Activated T-cell treated with anti-CD3 and anti-CD28 coated beads for 4 hours (primary cell): ENCODE measurements at regions not wholly inside any gene's neighbourhood (a gene's known extent, or its start where the extent isn't known, plus 50 kb on each side); places are given as distances from the start of the nearest gene placed in this dataset.

ENCODE experiments used
- DNase-seq: peaks from one replicate; pipeline ENCODE4 v3.0.0-alpha.2; 2020

- no peak for DNase-seq
These were observed 143.1 kb upstream of the PELI1 start for GRCh38 chr2:64287202-64287740.

GRCh38 chr2:64288321-64289193 is 144.3 kb upstream of the PELI1 start:
- no peak for DNase-seq

GRCh38 chr2:64289251-64289650 is 145.0 kb upstream of the PELI1 start:
- no peak for DNase-seq

- no peak for DNase-seq
These were observed 145.5 kb upstream of the PELI1 start for GRCh38 chr2:64289737-64290136.

- no peak for DNase-seq
These were observed 147.0 kb upstream of the PELI1 start for GRCh38 chr2:64291181-64291580.

- DNase-seq: no peak
These were observed 151.3 kb upstream of the PELI1 start for GRCh38 chr2:64295326-64296139.

- DNase-seq: no peak
These were observed 151.9 kb upstream of the PELI1 start for GRCh38 chr2:64296140-64296480.

GRCh38 chr2:64296695-64297346 is 152.6 kb upstream of the PELI1 start:
- DNase-seq: no peak

GRCh38 chr2:64298161-64298560 is 153.9 kb upstream of the PELI1 start:
- no peak for DNase-seq

GRCh38 chr2:64300066-64300465 is 153.9 kb upstream of the LGALSL start:
- no peak for DNase-seq

GRCh38 chr2:64303250-64303649 is 150.7 kb upstream of the LGALSL start:
- no peak for DNase-seq

GRCh38 chr2:64307421-64307820 is 146.5 kb upstream of the LGALSL start:
- DNase-seq: no peak

GRCh38 chr2:64311191-64311910 is 142.6 kb upstream of the LGALSL start:
- DNase-seq: no peak

GRCh38 chr2:64311948-64312621 is 141.9 kb upstream of the LGALSL start:
- no peak for DNase-seq

GRCh38 chr2:64312622-64313397 is 141.2 kb upstream of the LGALSL start:
- no peak for DNase-seq

- no peak for DNase-seq
These were observed 140.6 kb upstream of the LGALSL start for GRCh38 chr2:64313398-64313723.

GRCh38 chr2:64315291-64315960 is 138.5 kb upstream of the LGALSL start:
- DNase-seq: no peak

- DNase-seq: no peak
These were observed 136.1 kb upstream of the LGALSL start for GRCh38 chr2:64317707-64318475.

- no peak for DNase-seq
These were observed 135.6 kb upstream of the LGALSL start for GRCh38 chr2:64318476-64318748.

- DNase-seq: no peak
These were observed 134.1 kb upstream of the LGALSL start for GRCh38 chr2:64319896-64320295.
